ENCODE measurements at regions not wholly inside any gene's neighbourhood (a gene's known extent, or its start where the extent isn't known, plus 50 kb on each side); places are given as distances from the start of the nearest gene placed in this dataset.

- no peak overlapping the region for H3K4me2 ChIP-seq (ENCODE audit: low read depth, low read length, poor library complexity, severe bottlenecking)
- H3K36me3 ChIP-seq (ENCODE audit: insufficient read depth, low read length): no peaks in the 10 kb centered on the region
- TF ChIP-seq EZH2phosphoT487 (IDR thresholded peaks at IDR 0.05; ENCODE audit: borderline replicate concordance): no peak
- TF ChIP-seq, protein P1, sequence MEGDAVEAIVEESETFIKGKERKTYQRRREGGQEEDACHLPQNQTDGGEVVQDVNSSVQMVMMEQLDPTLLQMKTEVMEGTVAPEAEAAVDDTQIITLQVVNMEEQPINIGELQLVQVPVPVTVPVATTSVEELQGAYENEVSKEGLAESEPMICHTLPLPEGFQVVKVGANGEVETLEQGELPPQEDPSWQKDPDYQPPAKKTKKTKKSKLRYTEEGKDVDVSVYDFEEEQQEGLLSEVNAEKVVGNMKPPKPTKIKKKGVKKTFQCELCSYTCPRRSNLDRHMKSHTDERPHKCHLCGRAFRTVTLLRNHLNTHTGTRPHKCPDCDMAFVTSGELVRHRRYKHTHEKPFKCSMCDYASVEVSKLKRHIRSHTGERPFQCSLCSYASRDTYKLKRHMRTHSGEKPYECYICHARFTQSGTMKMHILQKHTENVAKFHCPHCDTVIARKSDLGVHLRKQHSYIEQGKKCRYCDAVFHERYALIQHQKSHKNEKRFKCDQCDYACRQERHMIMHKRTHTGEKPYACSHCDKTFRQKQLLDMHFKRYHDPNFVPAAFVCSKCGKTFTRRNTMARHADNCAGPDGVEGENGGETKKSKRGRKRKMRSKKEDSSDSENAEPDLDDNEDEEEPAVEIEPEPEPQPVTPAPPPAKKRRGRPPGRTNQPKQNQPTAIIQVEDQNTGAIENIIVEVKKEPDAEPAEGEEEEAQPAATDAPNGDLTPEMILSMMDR (conservative IDR thresholded peaks at IDR 0.05; ENCODE audit: low read length): no peak
- H3K9me2 ChIP-seq (replicated peaks; ENCODE audit: low read depth, low read length): 0 out of 2 replicates have a peak, but pooled peaks cover 3% of the 10 kb centered on the region
- no peak overlapping the region for H3K9ac ChIP-seq (ENCODE audit: low read depth, low read length, poor library complexity, severe bottlenecking)
- no peaks in the 10 kb centered on the region for H4K20me1 ChIP-seq (ENCODE audit: insufficient read depth, low read length, poor library complexity, severe bottlenecking)
- H3K4me1 ChIP-seq (ENCODE audit: insufficient read depth, low read length, poor library complexity, severe bottlenecking): no peaks in the 10 kb centered on the region
- no peaks in the 10 kb centered on the region for H3K79me2 ChIP-seq (ENCODE audit: insufficient read depth, low read length)
- no peak overlapping the region for H2AFZ ChIP-seq (ENCODE audit: low read length)
- H3F3A ChIP-seq (ENCODE audit: low read depth): no peaks in the 10 kb centered on the region
- H3K4me3 ChIP-seq (ENCODE audit: low read length, poor library complexity, severe bottlenecking): no peak overlapping the region
- no peaks in the 10 kb centered on the region for H3K27me3 ChIP-seq (ENCODE audit: insufficient read depth, low read length, poor library complexity, severe bottlenecking)
- H3K9me3 ChIP-seq (ENCODE audit: insufficient read depth, low read depth, low read length): peaks cover 10% of the 10 kb centered on the region; the same call in 1 of the 2 replicates
Measured at GRCh38 chr13:64662887-64663593, 2567.1 kb downstream of the PCDH9 start.

GRCh38 chr13:64648293-64648692, 2581.8 kb downstream of the PCDH9 start:
- no peak overlapping the region for H3K9ac ChIP-seq (ENCODE audit: low read depth, low read length, poor library complexity, severe bottlenecking)
- no peak overlapping the region for H3K4me3 ChIP-seq (ENCODE audit: low read length, poor library complexity, severe bottlenecking)
- H3K9me2 ChIP-seq (replicated peaks; ENCODE audit: low read depth, low read length): no peaks in the 10 kb centered on the region
- H4K20me1 ChIP-seq (ENCODE audit: insufficient read depth, low read length, poor library complexity, severe bottlenecking): no peaks in the 10 kb centered on the region
- H3K4me2 ChIP-seq (ENCODE audit: low read depth, low read length, poor library complexity, severe bottlenecking): no peak overlapping the region
- H3K4me1 ChIP-seq (ENCODE audit: insufficient read depth, low read length, poor library complexity, severe bottlenecking): no peaks in the 10 kb centered on the region
- no peaks in the 10 kb centered on the region for H3K79me2 ChIP-seq (ENCODE audit: insufficient read depth, low read length)
- H3K9me3 ChIP-seq (ENCODE audit: insufficient read depth, low read depth, low read length): no peaks in the 10 kb centered on the region
- H2AFZ ChIP-seq (ENCODE audit: low read length): no peak overlapping the region
- H3K27me3 ChIP-seq (ENCODE audit: insufficient read depth, low read length, poor library complexity, severe bottlenecking): no peaks in the 10 kb centered on the region
- no peaks in the 10 kb centered on the region for H3K36me3 ChIP-seq (ENCODE audit: insufficient read depth, low read length)
- TF ChIP-seq, protein P1 (conservative IDR thresholded peaks at IDR 0.05; ENCODE audit: low read length): no peak
- TF ChIP-seq EZH2phosphoT487 (IDR thresholded peaks at IDR 0.05; ENCODE audit: borderline replicate concordance): no peak
- no peaks in the 10 kb centered on the region for H3F3A ChIP-seq (ENCODE audit: low read depth)

DNA sequence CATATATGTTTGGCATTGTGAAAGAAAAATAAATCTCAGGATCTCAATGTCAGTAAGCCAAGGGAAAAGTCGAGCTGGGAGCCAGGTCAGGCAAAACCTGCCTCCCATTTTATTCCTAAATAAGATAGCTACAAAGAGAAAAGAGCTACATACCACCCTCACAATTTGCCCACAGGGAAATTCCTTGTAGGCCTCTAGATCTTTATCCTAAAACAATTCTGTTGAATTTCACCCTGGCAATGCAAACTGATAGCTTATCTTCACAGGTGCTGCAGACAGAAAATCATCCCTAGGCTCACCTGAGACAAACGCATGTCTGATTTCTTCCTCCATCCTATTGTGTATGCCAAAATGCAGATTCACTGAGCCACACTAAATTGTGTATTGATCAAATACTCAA, 2587.1 kb downstream of the PCDH9 start:
- Histone ChIP-seq H3K4me2 (ENCODE audit: low read depth, low read length, poor library complexity, severe bottlenecking) (no peak overlapping the region), H3K4me1 (ENCODE audit: insufficient read depth, low read length, poor library complexity, severe bottlenecking) (no peaks in the 10 kb centered on the region), H3K9me2 (replicated peaks; ENCODE audit: low read depth, low read length) (no peaks in the 10 kb centered on the region), H4K20me1 (ENCODE audit: insufficient read depth, low read length, poor library complexity, severe bottlenecking) (no peaks in the 10 kb centered on the region), H3F3A (ENCODE audit: low read depth) (no peaks in the 10 kb centered on the region), H2AFZ (ENCODE audit: low read length) (no peak overlapping the region), H3K4me3 (ENCODE audit: low read length, poor library complexity, severe bottlenecking) (no peak overlapping the region), H3K27me3 (ENCODE audit: insufficient read depth, low read length, poor library complexity, severe bottlenecking) (no peaks in the 10 kb centered on the region), H3K9me3 (ENCODE audit: insufficient read depth, low read depth, low read length) (no peaks in the 10 kb centered on the region), H3K79me2 (ENCODE audit: insufficient read depth, low read length) (no peaks in the 10 kb centered on the region), H3K9ac (ENCODE audit: low read depth, low read length, poor library complexity, severe bottlenecking) (no peak overlapping the region), H3K36me3 (ENCODE audit: insufficient read depth, low read length) (no peaks in the 10 kb centered on the region)
- no peak for TF ChIP-seq EZH2phosphoT487 (IDR thresholded peaks at IDR 0.05; ENCODE audit: borderline replicate concordance)
- TF ChIP-seq, protein P1 (conservative IDR thresholded peaks at IDR 0.05; ENCODE audit: low read length): no peak

Data from Loucy (cell line).